Keratinocyte (primary cell): ENCODE measurements at regions not wholly inside any gene's neighbourhood (a gene's known extent, or its start where the extent isn't known, plus 50 kb on each side); places are given as distances from the start of the nearest gene placed in this dataset.

Experiments
- EZH2 ChIP-seq: IDR thresholded peaks from one replicate; pipeline ENCODE4 v1.6.1; 2012; ENCODE audit warnings: inconsistent platforms, mild to moderate bottlenecking, low read length, moderate library complexity
- TF ChIP-seq, protein P1 (sequence below), 3 experiments: IDR thresholded peaks in 1 of 3; conservative IDR thresholded peaks in 1 of 3; optimal IDR thresholded peaks in 1 of 3; 2 replicates in 2 of 3; 3 replicates in 1 of 3; pipeline versions ENCODE3 to v1.5.1; 2011; ENCODE audit warnings: low read length in 3 of 3, mild to moderate bottlenecking in 3 of 3, moderate library complexity in 2 of 3, control low read depth in 1 of 3, inconsistent platforms in 1 of 3; ENCODE audit not compliant: insufficient read depth in 2 of 3; ENCODE audit errors: extremely low read depth in 1 of 3

DNA sequence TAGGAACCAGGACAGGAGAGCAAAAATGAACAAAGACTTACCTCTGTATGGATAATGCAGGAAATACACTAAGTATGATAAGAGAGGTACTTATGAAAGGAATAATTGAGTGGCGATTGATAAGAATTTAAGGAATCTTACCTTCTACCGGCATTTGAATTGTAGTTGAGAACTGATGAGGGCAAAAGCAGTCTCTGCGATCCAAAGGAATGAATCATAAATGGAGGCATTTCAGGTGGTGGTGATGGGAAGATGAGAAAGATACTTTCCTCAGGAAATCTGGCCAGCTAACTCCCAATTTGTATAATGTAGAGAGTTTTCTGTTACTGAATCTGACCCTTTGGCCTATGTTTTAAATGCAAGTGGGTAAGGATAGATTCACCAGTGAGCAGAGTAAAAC lies 71.9 kb upstream of the C11orf87 start:
- TF ChIP-seq EZH2 = no peak
- TF ChIP-seq, protein P1, sequence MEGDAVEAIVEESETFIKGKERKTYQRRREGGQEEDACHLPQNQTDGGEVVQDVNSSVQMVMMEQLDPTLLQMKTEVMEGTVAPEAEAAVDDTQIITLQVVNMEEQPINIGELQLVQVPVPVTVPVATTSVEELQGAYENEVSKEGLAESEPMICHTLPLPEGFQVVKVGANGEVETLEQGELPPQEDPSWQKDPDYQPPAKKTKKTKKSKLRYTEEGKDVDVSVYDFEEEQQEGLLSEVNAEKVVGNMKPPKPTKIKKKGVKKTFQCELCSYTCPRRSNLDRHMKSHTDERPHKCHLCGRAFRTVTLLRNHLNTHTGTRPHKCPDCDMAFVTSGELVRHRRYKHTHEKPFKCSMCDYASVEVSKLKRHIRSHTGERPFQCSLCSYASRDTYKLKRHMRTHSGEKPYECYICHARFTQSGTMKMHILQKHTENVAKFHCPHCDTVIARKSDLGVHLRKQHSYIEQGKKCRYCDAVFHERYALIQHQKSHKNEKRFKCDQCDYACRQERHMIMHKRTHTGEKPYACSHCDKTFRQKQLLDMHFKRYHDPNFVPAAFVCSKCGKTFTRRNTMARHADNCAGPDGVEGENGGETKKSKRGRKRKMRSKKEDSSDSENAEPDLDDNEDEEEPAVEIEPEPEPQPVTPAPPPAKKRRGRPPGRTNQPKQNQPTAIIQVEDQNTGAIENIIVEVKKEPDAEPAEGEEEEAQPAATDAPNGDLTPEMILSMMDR (optimal IDR thresholded peaks at IDR 0.05 in 1 of 3, IDR thresholded peaks at IDR 0.05 in 1 of 3, conservative IDR thresholded peaks at IDR 0.05 in 1 of 3; ENCODE audit: extremely low read depth in 1 of 3, insufficient read depth in 2 of 3, low read length in 3 of 3) = no peak
